Vagina (tissue), 2 donors: ENCODE measurements at regions not wholly inside any gene's neighbourhood (a gene's known extent, or its start where the extent isn't known, plus 50 kb on each side); places are given as distances from the start of the nearest gene placed in this dataset.

Source experiments
- DNase-seq, 2 donors: peaks; one replicate each; pipeline ENCODE4 v3.0.0-alpha.2; 2017; ENCODE audit errors: extremely low spot score in 2 of 2
- H3K27ac ChIP-seq: fragments of 200-600 bp; sonication (generic); one replicate; pipeline ENCODE4 v1.5.1; 2019
- H3K27me3 ChIP-seq: fragments of 200-600 bp; sonication (generic); one replicate; pipeline ENCODE4 v1.5.1; 2019
- H3K36me3 ChIP-seq, 2 donors: fragments of 200-600 bp; sonication (generic); one replicate each; pipeline ENCODE4 v1.5.1; 2017 to 2019
- H3K4me1 ChIP-seq: fragments of 200-600 bp; sonication (generic); one replicate; pipeline ENCODE4 v1.5.1; 2019
- H3K4me3 ChIP-seq, 2 donors: fragments of 200-600 bp; sonication (generic); 1 replicate in 1 of 2; 2 replicates in 1 of 2; pipeline ENCODE4 v1.5.1; 2016 to 2019
- H3K9me3 ChIP-seq: fragments of 200-600 bp; sonication (generic); one replicate; pipeline ENCODE4 v1.5.1; 2019
- POLR2A ChIP-seq, 2 donors: fragments of 450-650 bp; IDR thresholded peaks; one replicate each; pipeline ENCODE4 v1.6.1; 2017; ENCODE audit warnings: antibody characterized with exemption in 2 of 2, mild to moderate bottlenecking in 2 of 2, moderate library complexity in 2 of 2
- POLR2AphosphoS5 ChIP-seq, 2 donors: sonication (generic); formaldehyde crosslinking; IDR thresholded peaks; one replicate each; pipeline ENCODE4 v1.9.0; 2017; ENCODE audit warnings: antibody characterized with exemption in 2 of 2, mild to moderate bottlenecking in 2 of 2, low read depth in 1 of 2; ENCODE audit not compliant: insufficient read depth in 1 of 2
- intact Hi-C: fragments of 100-400 bp; cut with DNase I; formaldehyde crosslinking; loops from one replicate; pipeline ENCODE4 v1.15.1; 2023
- TF ChIP-seq, protein P1 (sequence below), 3 experiments: fragments of 450-650 bp in 2 of 3; fragments of 200-600 bp in 1 of 3; sonication (generic) in 1 of 3; IDR thresholded peaks; one replicate each; pipeline ENCODE4 v1.5.1; 2017 to 2019; ENCODE audit warnings: antibody characterized with exemption in 3 of 3, mild to moderate bottlenecking in 2 of 3, moderate library complexity in 2 of 3

DNA sequence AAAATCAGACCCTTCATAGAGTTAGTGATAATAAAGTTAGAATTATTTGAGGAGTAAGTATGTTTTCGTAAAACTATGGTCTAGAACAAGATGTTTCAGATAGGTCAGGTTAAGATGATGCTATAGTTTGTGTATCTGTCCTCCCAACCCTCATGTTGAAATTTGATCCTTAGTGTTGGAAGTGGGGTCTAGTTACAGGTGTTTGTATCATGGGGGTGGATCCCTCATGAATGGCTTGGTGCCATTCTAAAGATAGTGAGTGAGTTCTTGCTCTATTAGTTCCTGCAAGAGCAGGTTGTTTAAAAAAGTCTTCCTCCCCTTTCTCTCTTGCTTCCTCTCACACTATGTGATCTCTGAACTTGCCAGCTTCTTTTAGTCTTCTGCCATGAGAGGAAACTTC, 707.3 kb upstream of the FOXG1 start:
- no peaks in the 10 kb centered on the region for H3K27me3 ChIP-seq
- no peaks in the 10 kb centered on the region for H3K9me3 ChIP-seq
- no peak overlapping the region for H3K4me3 ChIP-seq
- H3K4me1 ChIP-seq: no peaks in the 10 kb centered on the region
- TF ChIP-seq, protein P1, sequence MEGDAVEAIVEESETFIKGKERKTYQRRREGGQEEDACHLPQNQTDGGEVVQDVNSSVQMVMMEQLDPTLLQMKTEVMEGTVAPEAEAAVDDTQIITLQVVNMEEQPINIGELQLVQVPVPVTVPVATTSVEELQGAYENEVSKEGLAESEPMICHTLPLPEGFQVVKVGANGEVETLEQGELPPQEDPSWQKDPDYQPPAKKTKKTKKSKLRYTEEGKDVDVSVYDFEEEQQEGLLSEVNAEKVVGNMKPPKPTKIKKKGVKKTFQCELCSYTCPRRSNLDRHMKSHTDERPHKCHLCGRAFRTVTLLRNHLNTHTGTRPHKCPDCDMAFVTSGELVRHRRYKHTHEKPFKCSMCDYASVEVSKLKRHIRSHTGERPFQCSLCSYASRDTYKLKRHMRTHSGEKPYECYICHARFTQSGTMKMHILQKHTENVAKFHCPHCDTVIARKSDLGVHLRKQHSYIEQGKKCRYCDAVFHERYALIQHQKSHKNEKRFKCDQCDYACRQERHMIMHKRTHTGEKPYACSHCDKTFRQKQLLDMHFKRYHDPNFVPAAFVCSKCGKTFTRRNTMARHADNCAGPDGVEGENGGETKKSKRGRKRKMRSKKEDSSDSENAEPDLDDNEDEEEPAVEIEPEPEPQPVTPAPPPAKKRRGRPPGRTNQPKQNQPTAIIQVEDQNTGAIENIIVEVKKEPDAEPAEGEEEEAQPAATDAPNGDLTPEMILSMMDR (IDR thresholded peaks at IDR 0.05): no peak
- TF ChIP-seq POLR2A (IDR thresholded peaks at IDR 0.05) (no peak), POLR2AphosphoS5 (IDR thresholded peaks at IDR 0.05; ENCODE audit: insufficient read depth in 1 of 2, low read depth in 1 of 2) (no peak)
- H3K27ac ChIP-seq: no peak overlapping the region
- H3K36me3 ChIP-seq: no peaks in the 10 kb centered on the region
- intact Hi-C loops: no loop called here
- no peak for DNase-seq

DNA sequence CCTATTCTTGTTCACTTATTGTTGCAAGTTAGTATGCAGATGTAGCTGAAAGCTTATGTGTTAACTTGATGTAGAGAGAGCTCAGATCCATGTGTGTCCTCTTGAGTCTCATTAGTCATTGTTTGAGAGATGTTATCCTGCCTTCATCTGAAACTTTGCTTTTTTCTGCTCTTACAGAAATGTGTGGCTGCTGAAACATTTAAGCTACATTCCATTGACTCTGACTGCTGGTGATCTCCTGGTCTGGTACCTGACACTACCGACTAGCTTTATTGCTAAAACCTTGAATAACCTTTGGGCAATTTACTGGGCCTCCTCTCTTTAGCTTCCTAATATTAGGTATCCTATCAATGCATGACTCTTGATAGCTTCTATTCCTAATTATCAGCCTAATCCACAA, 705.6 kb upstream of the FOXG1 start:
- TF ChIP-seq, protein P1 (IDR thresholded peaks at IDR 0.05): no peak
- no peak for TF ChIP-seq POLR2AphosphoS5 (IDR thresholded peaks at IDR 0.05; ENCODE audit: insufficient read depth in 1 of 2, low read depth in 1 of 2)
- no peak for TF ChIP-seq POLR2A (IDR thresholded peaks at IDR 0.05)
- Histone ChIP-seq H3K9me3 (no peaks in the 10 kb centered on the region), H3K36me3 (no peaks in the 10 kb centered on the region), H3K4me3 (no peak overlapping the region), H3K27me3 (no peaks in the 10 kb centered on the region), H3K4me1 (no peaks in the 10 kb centered on the region), H3K27ac (no peak overlapping the region)
- intact Hi-C loops: no loop called here
- no peak for DNase-seq

DNA sequence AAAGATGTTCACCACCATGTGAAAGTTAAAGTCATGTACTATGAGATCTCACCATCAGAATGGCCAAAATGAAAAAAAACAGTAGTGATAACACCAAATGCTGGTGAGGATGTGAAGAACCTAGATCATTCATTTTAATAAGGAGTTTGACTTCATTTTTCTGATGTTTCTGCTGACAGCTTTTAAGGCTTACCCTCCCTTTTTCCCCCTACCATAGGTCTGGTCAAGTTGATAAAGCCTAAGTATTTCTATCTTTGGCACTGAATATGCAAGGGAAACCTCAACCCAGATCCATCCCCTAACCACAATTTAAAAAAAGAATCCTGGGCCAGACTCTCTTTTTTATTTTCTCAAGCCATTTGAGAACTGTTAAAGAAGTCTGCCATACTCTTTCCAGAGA, 689.6 kb upstream of the FOXG1 start:
- no peaks in the 10 kb centered on the region for H3K9me3 ChIP-seq
- no peak overlapping the region for H3K4me3 ChIP-seq
- no peaks in the 10 kb centered on the region for H3K4me1 ChIP-seq
- intact Hi-C loops: no loop called here
- H3K27ac ChIP-seq: no peak overlapping the region
- TF ChIP-seq POLR2A (IDR thresholded peaks at IDR 0.05): no peak
- TF ChIP-seq, protein P1 (IDR thresholded peaks at IDR 0.05): no peak
- TF ChIP-seq POLR2AphosphoS5 (IDR thresholded peaks at IDR 0.05; ENCODE audit: insufficient read depth in 1 of 2, low read depth in 1 of 2): no peak
- no peaks in the 10 kb centered on the region for H3K36me3 ChIP-seq
- no peak for DNase-seq
- no peaks in the 10 kb centered on the region for H3K27me3 ChIP-seq

DNA sequence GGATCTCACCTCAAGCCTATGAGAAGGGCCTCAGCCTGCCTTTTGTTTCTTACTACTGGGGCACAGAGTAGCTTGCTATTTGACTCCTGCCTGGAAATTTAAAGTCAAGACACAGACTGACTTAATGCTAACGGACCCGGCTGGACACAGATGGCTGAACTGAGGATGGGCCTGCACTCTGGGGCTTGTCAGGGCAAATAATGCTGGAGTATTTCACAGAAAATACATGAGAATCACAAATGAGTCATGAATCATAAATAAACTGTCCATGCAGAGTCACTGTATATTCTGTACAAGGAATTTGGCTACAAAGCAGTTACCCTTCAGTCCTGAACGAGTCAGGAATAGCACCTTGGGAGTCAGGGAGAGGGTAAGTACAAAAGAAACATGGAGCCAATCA, 683.2 kb upstream of the FOXG1 start:
- DNase-seq: no peak
- no peaks in the 10 kb centered on the region for H3K4me1 ChIP-seq
- no peaks in the 10 kb centered on the region for H3K27me3 ChIP-seq
- no peak overlapping the region for H3K4me3 ChIP-seq
- no peaks in the 10 kb centered on the region for H3K36me3 ChIP-seq
- intact Hi-C loops: no loop called here
- no peak for TF ChIP-seq POLR2A (IDR thresholded peaks at IDR 0.05)
- no peak for TF ChIP-seq POLR2AphosphoS5 (IDR thresholded peaks at IDR 0.05; ENCODE audit: insufficient read depth in 1 of 2, low read depth in 1 of 2)
- TF ChIP-seq, protein P1 (IDR thresholded peaks at IDR 0.05): no peak
- H3K9me3 ChIP-seq: no peaks in the 10 kb centered on the region
- no peak overlapping the region for H3K27ac ChIP-seq

DNA sequence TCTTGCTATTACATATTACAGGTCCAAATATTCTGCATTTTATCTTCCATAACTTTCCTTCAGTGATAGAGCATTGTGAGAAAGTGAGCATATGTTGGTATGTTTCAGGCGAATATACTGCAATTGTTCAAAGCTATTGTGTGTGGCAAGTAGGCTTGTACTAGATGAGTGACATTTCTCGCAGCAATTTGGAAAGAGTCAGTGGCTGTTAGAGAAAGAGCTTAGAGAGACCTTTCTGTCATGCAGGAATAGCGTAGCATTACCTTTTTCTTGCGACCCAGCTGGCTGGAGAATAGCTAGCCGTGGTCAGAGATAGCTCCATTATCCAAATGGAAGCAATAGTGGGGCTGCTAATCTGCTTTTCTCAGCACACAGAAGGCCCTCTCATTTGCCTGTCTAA, 678.5 kb upstream of the FOXG1 start:
- H3K27me3 ChIP-seq: no peaks in the 10 kb centered on the region
- no peak for DNase-seq
- no peaks in the 10 kb centered on the region for H3K9me3 ChIP-seq
- no peaks in the 10 kb centered on the region for H3K4me1 ChIP-seq
- H3K27ac ChIP-seq: no peak overlapping the region
- H3K4me3 ChIP-seq: no peak overlapping the region
- TF ChIP-seq POLR2AphosphoS5 (IDR thresholded peaks at IDR 0.05; ENCODE audit: insufficient read depth in 1 of 2, low read depth in 1 of 2) (no peak), POLR2A (IDR thresholded peaks at IDR 0.05) (no peak)
- TF ChIP-seq, protein P1 (IDR thresholded peaks at IDR 0.05): no peak
- H3K36me3 ChIP-seq: no peaks in the 10 kb centered on the region
- intact Hi-C loops: no loop called here
